ENCODE measurements at regions not wholly inside any gene's neighbourhood (a gene's known extent, or its start where the extent isn't known, plus 50 kb on each side); places are given as distances from the start of the nearest gene placed in this dataset.
"Not testable (repeated sequence)": the region's sequence is repeated elsewhere in the genome, so short reads cannot be mapped to it uniquely, and the experiment has no call there.

- no peak for DNase-seq
- ATAC-seq = no peak
- intact Hi-C loops (cut with DNase I) = no loop called here
Observed at GRCh38 chr4:29861307-29861706, 858.9 kb upstream of the PCDH7 start.

DNA sequence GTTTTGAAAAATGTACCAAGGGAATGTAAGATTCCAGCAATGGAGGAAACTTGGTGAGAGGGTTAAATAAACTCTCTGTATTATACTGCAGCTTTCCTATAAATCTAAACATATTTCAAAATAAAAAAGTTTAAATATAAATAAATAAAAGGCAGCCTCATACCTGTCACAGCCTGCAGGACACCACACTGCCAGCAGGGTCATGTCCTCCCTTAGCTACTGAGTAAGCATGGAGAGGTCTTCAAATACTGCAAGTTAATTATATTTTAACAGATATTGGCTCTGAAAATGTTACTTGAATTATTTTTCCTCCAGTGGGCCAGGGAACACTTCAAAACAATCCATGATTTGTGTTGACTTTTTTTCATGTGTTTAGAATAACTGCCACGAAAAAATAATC is 852.8 kb upstream of the PCDH7 start:
- intact Hi-C loops (cut with DNase I) = no loop called here
- ATAC-seq (no peak), DNase-seq (no peak)

DNA sequence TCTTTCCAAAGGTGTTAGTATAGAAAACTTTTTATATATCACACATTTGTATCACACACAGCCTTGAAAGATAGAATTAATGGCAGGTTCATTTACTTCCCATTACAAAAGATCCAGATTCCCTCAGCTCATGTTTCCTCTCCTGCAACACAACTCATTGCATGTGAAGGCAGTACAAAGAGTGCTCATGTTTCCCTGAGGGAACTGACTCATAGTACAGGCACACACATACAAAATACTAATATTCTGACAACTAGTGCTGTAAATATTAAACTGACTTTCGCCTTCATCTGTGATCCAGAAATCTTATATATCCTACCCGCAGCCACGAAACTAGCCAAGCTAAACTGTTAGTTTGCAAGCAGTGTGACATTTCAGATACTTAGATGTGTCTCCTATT is 819.8 kb upstream of the PCDH7 start:
- no peak for ATAC-seq
- no peak for DNase-seq
- intact Hi-C loops (cut with DNase I) = no loop called here

- ATAC-seq (no peak), DNase-seq (no peak)
- intact Hi-C loops (cut with DNase I) = no loop called here
Observed at GRCh38 chr4:29908276-29908675, 811.9 kb upstream of the PCDH7 start.

DNA sequence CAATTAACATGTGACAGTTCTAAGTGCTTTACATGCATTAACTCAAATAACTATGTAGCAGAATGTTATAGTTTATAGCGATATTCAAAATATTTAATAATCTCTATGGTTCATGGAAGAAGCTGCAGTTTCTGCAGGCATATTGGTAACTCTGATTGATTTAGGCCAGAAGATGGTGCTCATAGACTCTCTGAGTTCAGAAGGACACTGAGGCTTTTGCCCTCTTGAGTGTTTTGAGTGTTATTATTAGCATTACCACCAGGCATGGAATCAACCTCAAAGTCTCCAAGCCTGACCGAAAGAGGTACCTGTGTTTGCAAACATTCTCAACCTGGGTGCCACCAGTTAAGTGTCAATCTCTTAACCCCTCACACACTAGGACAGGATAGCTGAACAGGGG is 792.3 kb upstream of the PCDH7 start:
- intact Hi-C loops (cut with DNase I) = no loop called here
- ATAC-seq (no peak), DNase-seq (no peak)

DNA sequence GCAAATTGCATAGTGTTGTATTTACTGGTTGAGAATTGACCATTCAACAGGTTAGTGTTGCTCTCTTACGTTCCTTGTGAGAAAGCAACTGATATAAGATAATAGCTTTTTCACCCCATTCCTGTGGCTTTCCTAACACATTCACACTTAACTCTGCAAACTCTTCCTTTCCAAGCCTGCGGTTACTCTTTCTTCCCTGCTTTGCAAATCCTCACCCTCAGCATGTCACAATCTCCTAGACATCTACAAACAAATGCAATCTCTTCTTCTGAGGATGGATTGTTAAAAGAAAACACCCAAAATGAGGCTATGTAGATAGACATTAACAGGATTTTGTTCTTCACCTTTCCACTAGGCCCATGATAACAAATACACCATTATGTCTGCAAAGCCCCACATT is 771.7 kb upstream of the PCDH7 start:
- DNase-seq = no peak
- intact Hi-C loops (cut with DNase I) = no loop called here
- no peak for ATAC-seq

DNA sequence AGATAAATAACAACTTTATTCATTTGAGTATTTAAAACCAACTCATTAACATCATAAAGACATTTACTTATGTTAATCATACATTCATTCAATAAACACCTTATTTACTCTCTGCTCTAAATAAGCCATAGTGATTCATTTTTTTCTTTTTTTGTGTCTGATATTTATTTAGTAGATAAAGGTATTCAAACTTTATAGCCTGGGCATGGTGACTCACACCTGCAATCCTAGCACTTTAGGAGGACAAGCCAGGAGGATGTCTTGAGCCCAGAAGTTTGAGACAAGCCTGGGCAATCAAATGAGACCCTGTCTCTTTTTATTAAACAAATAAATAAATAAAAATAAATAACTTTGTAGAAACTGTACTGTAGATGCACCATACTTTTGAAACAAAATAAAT is 771.3 kb upstream of the PCDH7 start:
- intact Hi-C loops (cut with DNase I) = no loop called here
- no peak for ATAC-seq

DNA sequence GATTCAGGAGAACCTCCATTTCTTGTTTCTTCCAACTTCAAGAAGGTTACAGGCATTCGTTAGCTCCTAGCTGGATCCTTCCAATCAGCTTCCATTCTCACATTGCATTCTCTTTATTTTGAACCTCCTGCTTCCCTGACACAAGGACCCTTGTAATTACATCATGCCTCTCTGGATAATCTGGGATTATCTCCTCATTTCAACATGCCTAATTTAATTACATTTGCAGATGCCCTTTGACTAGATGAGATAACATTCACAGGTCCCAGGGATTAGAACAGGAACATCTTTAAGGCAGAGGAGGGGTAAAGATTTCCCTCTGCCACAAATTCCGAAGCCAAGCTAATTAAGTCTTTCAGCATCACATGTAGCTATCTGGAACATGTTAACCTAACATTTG is 753.8 kb upstream of the PCDH7 start:
- intact Hi-C loops (cut with DNase I) = no loop called here
- no peak for DNase-seq
- no peak for ATAC-seq

More for the DNA sequence above, 771.3 kb upstream of the PCDH7 start:
- no peak for DNase-seq

GRCh38 chr4:29970626-29971025 is 749.5 kb upstream of the PCDH7 start:
- no peak for DNase-seq
- ATAC-seq = no peak
- intact Hi-C loops (cut with DNase I) = no loop called here

- no peak for ATAC-seq
- no peak for DNase-seq
- intact Hi-C loops (cut with DNase I) = no loop called here
Observed at GRCh38 chr4:29972121-29972520, 748.0 kb upstream of the PCDH7 start.

- ATAC-seq = no peak
- intact Hi-C loops (cut with DNase I) = no loop called here
- DNase-seq = no peak
Observed at GRCh38 chr4:29983890-29984289, 736.3 kb upstream of the PCDH7 start.

DNA sequence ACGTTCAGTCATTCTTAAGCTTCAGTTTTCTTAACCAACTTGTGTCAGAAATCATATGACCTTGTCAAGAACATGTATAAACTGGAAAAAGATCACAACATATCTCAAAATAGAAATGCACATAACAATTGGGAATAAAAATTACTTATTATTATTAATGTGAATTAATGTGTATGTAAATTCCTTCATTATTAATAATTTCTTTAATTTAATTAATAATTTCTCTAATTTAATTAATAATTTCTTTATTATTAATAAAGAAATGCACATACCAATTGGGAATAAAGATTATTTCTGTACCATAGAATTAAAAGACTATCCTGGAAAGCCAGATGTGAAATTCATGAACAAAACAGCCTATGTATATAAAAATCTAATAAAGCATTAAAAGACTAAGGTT is 718.5 kb upstream of the PCDH7 start:
- ATAC-seq = no peak
- intact Hi-C loops (cut with DNase I) = no loop called here
- no peak for DNase-seq

GRCh38 chr4:30002341-30002740 is 717.8 kb upstream of the PCDH7 start:
- intact Hi-C loops (cut with DNase I) = no loop called here
- no peak for ATAC-seq
- no peak for DNase-seq

DNA sequence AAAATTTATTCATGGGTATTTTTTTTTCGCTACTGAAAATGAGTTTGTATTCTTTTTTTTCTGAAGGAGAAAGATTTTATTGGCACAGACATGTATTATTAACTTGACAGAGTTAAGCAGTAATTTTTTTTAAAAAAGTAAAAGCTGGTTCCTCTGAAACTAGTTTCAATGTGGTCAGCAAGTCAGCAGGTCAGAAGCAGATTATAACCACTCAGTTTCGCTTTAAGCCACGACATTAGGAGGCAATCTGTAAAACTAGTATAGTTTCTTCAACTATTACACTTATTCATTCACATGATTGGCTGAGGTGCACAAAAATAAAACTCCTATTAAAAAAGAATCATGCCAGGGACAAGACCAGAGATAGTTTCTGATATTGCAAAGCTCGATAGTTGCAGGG is 714.2 kb upstream of the PCDH7 start:
- no peak for DNase-seq
- intact Hi-C loops (cut with DNase I) = no loop called here
- ATAC-seq = no peak

- intact Hi-C loops (cut with DNase I) = no loop called here
- no peak for ATAC-seq
- DNase-seq = no peak
Observed at GRCh38 chr4:30024526-30024925, 695.6 kb upstream of the PCDH7 start.

GRCh38 chr4:30028826-30029225 is 691.3 kb upstream of the PCDH7 start:
- no peak for ATAC-seq
- intact Hi-C loops (cut with DNase I) = no loop called here
- DNase-seq = no peak

GRCh38 chr4:30056016-30056766 is 664.0 kb upstream of the PCDH7 start:
- no peak for ATAC-seq
- no peak for DNase-seq
- intact Hi-C loops (cut with DNase I) = no loop called here

DNA sequence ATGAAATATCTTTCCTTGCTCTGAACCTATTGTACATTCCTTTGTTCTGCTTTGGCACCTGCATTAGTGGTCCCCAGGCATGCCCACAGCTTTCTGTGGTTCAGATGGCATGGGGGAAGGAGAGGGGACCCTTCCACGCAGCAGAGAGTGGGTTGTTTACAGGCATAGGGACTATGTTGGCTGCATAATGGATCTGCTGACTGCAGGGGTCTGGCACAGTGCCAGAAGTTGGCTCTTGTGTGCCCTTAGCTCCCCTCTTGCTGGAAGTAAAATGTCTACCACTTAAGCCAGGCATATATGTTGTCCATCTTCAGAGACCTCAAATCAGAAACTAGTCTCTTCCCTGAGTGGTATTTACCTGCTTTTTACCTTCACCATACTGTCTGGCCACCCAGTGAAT is 651.9 kb upstream of the PCDH7 start:
- ATAC-seq (no peak), DNase-seq (no peak)
- intact Hi-C loops (cut with DNase I) = no loop called here

DNA sequence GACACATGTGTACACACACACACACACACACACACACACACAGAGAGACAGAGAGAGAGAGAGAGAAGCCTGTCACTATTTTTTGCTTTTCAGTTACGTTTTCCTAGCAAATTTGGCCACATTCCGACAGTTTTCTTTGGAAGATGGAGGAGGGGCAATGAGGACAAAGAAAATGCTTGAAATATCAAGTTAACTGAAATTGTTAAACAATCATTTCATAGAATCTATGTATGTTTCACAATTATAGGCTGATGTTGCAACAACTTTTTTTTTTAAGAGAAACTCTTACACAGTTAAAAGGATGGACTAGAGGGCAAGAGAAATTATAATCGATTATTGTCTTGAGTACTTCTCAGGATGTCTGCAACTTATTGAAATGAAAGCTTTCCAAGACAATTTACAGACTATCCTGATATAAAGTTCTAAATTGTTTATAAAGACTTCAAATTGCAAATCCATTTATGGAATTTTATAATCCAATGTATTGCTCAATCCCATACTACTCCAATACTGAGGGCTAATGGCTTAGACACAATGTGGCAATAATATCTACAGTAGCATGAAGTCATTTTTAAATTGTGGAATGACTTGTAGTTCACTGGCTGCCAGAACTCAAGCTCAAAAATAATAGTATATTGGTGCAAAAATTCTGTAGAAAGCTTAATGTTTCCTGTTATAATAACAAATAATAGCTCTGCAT is 647.0 kb upstream of the PCDH7 start:
- ATAC-seq (no peak), DNase-seq (no peak)
- intact Hi-C loops (cut with DNase I) = no loop called here

DNA sequence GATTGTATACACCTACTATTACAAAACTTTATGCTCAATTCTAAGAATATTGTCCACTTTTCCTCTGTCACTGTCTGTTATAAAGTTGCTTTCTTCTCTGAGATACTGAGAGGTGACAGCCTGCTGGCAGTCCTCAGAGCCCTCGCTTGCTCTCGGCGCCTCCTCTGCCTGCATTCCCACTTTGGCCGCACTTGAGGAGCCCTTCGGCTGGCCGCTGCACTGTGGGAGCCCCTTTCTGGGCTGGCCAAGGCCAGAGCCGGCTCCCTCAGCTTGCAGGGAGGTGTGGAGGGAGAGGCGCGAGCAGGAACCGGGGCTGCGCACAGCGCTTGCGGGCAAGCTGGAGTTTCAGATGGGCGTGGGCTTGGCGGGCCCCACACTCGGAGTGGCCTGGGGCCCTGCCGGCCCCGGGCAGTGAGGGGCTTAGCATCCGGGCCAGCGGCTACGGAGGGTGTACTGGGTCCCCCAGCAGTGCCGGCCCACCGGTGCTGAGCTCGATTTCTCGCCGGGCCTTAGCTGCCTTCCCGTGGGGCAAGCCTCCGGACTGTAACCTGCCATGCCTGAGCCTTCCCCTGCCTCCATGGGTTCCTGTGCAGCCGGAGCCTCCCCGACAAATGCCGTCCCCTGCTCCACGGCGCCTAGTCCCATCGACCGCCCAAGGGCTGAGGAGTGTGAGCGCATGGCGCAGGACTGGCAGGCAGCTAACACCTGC is 627.6 kb upstream of the PCDH7 start:
- intact Hi-C loops (cut with DNase I); ATAC-seq; DNase-seq: not testable (repeated sequence)

- DNase-seq = no peak
- intact Hi-C loops (cut with DNase I) = no loop called here
- ATAC-seq = no peak
Observed at GRCh38 chr4:30094887-30095286, 625.3 kb upstream of the PCDH7 start.

Data from left cardiac atrium (tissue), 4 donors.